Activated CD4-positive, alpha-beta memory T cell treated with anti-CD3 and anti-CD28 coated beads, Interleukin-2, amount 10 ng/mL, durations not matched to agents 7 days and 5 days (primary cell): ENCODE measurements at regions not wholly inside any gene's neighbourhood (a gene's known extent, or its start where the extent isn't known, plus 50 kb on each side); places are given as distances from the start of the nearest gene placed in this dataset.

ENCODE experiments used
- CTCF ChIA-PET: fragments of 350-600 bp; sonication (Branson Sonifier 250); formaldehyde crosslinking; loops from one replicate; lab custom pipeline; 2021; ENCODE audit warnings: antibody characterized with exemption, inconsistent platforms; lab: Charles Lee
- POLR2A ChIA-PET: fragments of 350-600 bp; sonication (Branson Sonifier 250); formaldehyde crosslinking; loops from one replicate; lab custom pipeline; 2021; ENCODE audit warnings: antibody characterized with exemption; lab: Charles Lee
- DNase-seq: peaks from one replicate; pipeline ENCODE4 v3.0.0-alpha.2; 2020
- H3K27ac Mint-ChIP-seq: one replicate; pipeline ENCODE4 v1.8.0; 2021; ENCODE audit warnings: mild to moderate bottlenecking, mixed read lengths
- H3K27me3 Mint-ChIP-seq: one replicate; pipeline ENCODE4 v1.8.0; 2021; ENCODE audit warnings: mixed read lengths
- H3K36me3 Mint-ChIP-seq: one replicate; pipeline ENCODE4 v1.8.0; 2021; ENCODE audit warnings: low read depth, mixed read lengths
- H3K4me1 Mint-ChIP-seq: one replicate; pipeline ENCODE4 v1.8.0; 2021; ENCODE audit warnings: mixed read lengths
- H3K4me3 Mint-ChIP-seq: one replicate; pipeline ENCODE4 v1.8.0; 2021; ENCODE audit warnings: mild to moderate bottlenecking, mixed read lengths
- H3K9me3 Mint-ChIP-seq: one replicate; pipeline ENCODE4 v1.8.0; 2021; ENCODE audit warnings: mixed read lengths

DNA sequence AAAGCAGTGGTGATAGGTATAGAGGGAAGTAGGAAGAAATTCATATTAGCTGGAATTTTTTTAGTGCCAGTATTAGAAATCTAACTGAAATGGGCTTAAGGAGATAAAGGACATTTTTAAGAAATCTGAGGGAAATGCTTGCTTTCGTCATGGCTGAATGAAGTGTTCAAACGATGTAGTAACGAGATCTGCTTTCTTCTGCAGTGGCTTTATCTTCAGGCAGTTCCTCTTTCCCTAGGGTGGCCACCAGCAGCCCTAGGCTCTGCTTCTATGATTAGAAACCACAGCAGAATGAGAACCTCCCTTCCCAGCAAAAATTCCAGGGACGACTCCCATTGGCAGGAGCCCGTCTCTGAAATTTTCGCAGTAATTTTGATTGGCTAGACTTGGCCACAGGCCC, 163.9 kb upstream of the FRMD6 start:
- H3K9me3 Mint-ChIP-seq: no peaks in the 10 kb centered on the region
- CTCF ChIA-PET: no interaction called here
- no peaks in the 10 kb centered on the region for H3K4me1 Mint-ChIP-seq
- DNase-seq: no peak
- no peak overlapping the region for H3K27ac Mint-ChIP-seq
- no peak overlapping the region for H3K4me3 Mint-ChIP-seq
- H3K36me3 Mint-ChIP-seq: no peaks in the 10 kb centered on the region
- peaks cover 3% of the 10 kb centered on the region for H3K27me3 Mint-ChIP-seq
- POLR2A ChIA-PET: no interaction called here

DNA sequence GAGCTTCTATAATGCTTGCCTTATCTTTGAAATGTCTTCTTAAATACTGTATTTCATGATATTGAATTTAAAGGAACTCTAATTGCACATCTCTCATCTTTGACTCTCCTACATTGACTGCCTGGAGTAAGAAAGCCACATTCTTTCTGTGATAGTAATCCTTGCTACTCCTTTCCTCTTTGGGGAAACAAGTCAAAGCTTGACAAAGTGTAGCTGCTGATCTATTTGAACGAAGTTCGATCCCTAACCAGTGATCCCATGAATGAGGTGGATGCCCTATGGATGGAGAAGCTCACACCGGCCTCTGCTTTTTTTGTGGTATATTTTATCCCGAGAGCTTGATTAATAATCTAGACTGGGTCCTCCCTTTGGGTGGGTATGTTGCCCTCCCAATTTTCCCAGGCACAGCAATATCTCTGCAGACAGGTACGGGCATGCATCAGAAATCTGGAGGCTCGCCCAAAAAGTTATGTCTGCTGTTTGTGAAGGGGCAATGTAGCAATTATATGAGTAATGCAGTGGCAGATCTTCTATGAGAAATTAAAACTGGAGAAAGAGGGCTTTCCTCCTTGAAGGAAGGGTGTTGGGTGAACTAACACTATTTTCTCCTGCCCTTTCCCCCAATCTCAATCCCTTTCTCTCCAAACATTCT, 163.0 kb upstream of the FRMD6 start:
- H3K4me1 Mint-ChIP-seq: no peaks in the 10 kb centered on the region
- H3K36me3 Mint-ChIP-seq: no peaks in the 10 kb centered on the region
- H3K27ac Mint-ChIP-seq: no peak overlapping the region
- H3K4me3 Mint-ChIP-seq: no peak overlapping the region
- DNase-seq: no peak
- CTCF ChIA-PET: no interaction called here
- peaks cover 4% of the 10 kb centered on the region for H3K27me3 Mint-ChIP-seq
- H3K9me3 Mint-ChIP-seq: no peaks in the 10 kb centered on the region
- POLR2A ChIA-PET: no interaction called here

DNA sequence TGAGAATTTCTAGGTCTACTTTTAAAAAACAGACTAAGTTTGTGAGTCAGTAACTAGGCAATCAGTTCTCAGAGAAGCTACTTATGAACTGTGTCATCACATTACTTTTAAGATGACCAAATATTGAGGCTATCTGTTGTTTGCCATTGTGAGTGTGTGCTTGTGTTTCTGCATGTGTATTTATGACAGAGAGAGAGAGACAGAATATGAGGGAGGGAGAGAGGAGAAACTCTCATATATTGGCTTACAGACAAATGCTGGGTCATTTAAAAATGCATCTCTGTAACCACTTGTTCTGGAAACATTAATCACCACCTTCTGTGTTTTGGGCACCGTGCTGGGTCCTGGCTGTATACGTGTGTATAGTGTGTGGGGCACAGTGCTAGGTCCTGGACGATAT, 161.5 kb upstream of the FRMD6 start:
- H3K4me1 Mint-ChIP-seq: no peaks in the 10 kb centered on the region
- H3K36me3 Mint-ChIP-seq: no peaks in the 10 kb centered on the region
- no peaks in the 10 kb centered on the region for H3K9me3 Mint-ChIP-seq
- H3K27me3 Mint-ChIP-seq: peaks cover 7% of the 10 kb centered on the region
- CTCF ChIA-PET: no interaction called here
- H3K27ac Mint-ChIP-seq: no peak overlapping the region
- DNase-seq: no peak
- no peak overlapping the region for H3K4me3 Mint-ChIP-seq
- POLR2A ChIA-PET: no interaction called here

DNA sequence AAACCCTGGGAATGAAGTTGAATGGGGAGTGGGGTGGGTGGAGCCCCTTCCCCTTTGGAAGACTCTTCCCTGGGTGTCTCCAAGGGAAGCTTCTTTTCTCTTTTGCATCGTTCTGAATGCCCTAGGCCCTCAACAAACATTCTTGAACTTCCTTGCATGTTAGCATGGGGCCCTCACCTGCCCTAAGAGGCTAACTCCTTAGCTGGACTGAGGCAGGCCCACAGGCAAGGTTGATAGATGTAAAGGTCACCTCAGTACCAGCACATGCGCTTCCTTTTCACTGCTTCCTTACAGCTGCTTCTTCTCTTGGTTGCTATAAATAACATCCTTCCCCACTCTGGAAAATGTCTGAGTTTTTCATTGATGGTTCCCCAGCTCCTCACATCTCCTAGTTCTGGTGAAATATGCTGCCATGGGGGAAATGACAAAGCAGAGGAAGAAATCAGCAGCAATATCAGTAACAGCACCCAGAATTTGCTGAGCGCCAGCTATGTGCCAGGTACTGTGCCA, 160.6 kb upstream of the FRMD6 start:
- Mint-ChIP-seq H3K27me3 (peaks cover 7% of the 10 kb centered on the region), H3K9me3 (no peaks in the 10 kb centered on the region), H3K36me3 (no peaks in the 10 kb centered on the region), H3K27ac (no peak overlapping the region), H3K4me1 (no peaks in the 10 kb centered on the region), H3K4me3 (no peak overlapping the region)
- no peak for DNase-seq
- ChIA-PET POLR2A (no interaction called here), CTCF (no interaction called here)

DNA sequence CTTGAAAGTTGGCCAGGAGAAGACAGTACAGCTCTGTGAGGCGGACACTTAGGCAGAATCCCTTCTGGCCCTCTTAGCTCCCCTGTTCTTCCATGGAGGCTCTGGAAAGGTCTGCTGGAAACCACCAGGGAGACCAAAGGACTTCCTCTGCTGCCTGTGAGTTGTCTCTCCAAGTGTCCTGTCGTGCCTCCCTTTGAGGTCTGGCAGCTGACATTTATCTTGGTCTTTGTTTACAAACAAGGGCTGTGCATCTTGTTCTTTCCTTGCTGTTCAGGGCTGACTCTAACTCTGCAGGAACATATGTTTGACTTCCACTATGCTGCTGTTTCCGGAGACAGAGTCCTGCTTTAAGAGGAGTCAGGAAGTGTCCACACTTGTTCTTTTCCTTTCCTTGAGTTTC, 159.9 kb upstream of the FRMD6 start:
- no peak for DNase-seq
- H3K36me3 Mint-ChIP-seq: no peaks in the 10 kb centered on the region
- H3K9me3 Mint-ChIP-seq: no peaks in the 10 kb centered on the region
- H3K4me3 Mint-ChIP-seq: no peak overlapping the region
- ChIA-PET CTCF (no interaction called here), POLR2A (no interaction called here)
- peaks cover 7% of the 10 kb centered on the region for H3K27me3 Mint-ChIP-seq
- no peak overlapping the region for H3K27ac Mint-ChIP-seq
- H3K4me1 Mint-ChIP-seq: no peaks in the 10 kb centered on the region

DNA sequence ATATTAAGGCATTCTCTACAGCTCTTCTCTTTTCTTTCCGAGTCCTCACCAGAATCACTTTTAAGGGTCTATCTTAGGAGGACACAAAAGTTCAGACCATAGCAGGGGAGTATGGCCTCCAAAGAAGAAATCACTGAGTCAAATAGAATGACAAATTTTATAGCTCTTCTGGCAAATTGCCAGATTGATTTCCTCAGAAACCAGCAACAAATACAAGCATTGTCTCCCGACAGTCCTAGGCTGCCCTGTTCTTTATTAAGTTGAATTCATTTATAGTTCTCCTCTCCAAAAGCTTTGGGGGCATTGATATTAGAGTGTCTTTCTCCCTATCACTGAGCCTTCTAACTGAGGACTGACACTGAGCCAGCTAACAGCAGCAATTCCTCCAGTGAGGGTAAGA, 156.4 kb upstream of the FRMD6 start:
- Mint-ChIP-seq H3K36me3 (no peaks in the 10 kb centered on the region), H3K4me3 (no peak overlapping the region), H3K27ac (no peak overlapping the region), H3K9me3 (no peaks in the 10 kb centered on the region), H3K27me3 (peaks cover 4% of the 10 kb centered on the region), H3K4me1 (no peaks in the 10 kb centered on the region)
- DNase-seq: no peak
- POLR2A ChIA-PET: no interaction called here
- CTCF ChIA-PET: no interaction called here

DNA sequence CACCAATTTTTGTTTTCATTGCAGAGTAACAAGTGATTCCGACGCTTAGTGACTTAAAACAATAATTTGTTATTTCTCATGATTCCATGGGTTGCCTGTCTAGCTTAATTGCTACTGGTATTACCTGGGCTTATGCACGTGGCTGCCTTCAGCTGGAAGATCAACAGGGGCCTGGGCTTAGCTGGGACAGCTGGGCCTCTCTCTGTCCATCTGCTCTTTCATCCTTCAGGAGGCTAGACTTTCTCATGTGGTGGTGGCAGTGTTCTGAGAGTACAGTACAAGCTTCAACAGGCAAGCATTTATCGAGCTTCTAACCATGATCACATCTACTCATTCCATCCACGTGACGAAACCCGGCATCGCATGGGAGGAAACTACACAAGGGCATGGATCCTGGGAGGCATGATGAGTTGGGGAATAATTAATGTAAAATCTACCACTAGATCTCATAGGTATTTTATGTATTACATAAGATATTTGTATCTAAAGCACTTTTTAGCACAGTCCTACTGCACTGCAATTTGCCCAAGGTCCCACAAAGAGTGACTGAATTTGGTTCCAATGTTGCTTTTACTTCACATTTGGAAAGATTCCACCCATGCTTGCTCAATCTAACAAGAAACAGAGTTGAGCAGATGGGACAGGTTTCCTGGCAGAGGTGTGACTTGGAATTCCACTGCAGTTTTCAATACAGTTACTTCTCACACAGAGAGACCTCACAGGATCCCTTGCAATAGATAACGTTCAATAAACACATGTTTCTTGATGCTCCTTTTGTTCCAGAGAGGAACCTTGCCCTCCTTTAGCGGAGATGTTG, 153.1 kb upstream of the FRMD6 start:
- H3K27ac Mint-ChIP-seq: no peak overlapping the region
- H3K4me3 Mint-ChIP-seq: no peak overlapping the region
- DNase-seq: no peak
- H3K4me1 Mint-ChIP-seq: no peaks in the 10 kb centered on the region
- CTCF ChIA-PET: no interaction called here
- no peaks in the 10 kb centered on the region for H3K36me3 Mint-ChIP-seq
- POLR2A ChIA-PET: no interaction called here
- H3K27me3 Mint-ChIP-seq: peaks cover 11% of the 10 kb centered on the region
- H3K9me3 Mint-ChIP-seq: no peaks in the 10 kb centered on the region

DNA sequence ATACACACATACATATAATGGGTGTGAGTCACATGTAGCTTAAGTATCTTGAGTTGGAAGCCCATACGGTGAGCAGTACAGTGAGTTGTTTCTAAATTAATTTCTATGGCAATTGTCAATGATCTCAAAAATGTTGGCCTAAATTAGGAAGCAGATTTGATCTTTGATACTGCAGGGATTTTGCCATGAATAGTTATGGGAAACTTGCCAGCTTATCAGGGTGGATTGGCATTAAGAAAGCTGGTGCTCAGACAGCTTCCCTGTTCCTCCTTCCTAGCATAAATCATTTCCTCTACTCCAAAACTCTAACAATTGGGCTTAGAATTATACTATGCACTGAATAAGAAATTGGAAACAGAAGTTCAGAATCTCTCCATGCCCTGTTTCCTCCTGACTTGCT, 150.9 kb upstream of the FRMD6 start:
- DNase-seq: no peak
- CTCF ChIA-PET: no interaction called here
- Mint-ChIP-seq H3K27ac (no peak overlapping the region), H3K9me3 (no peaks in the 10 kb centered on the region), H3K36me3 (no peaks in the 10 kb centered on the region), H3K4me3 (no peak overlapping the region), H3K4me1 (no peaks in the 10 kb centered on the region), H3K27me3 (peaks cover 11% of the 10 kb centered on the region)
- POLR2A ChIA-PET: no interaction called here

DNA sequence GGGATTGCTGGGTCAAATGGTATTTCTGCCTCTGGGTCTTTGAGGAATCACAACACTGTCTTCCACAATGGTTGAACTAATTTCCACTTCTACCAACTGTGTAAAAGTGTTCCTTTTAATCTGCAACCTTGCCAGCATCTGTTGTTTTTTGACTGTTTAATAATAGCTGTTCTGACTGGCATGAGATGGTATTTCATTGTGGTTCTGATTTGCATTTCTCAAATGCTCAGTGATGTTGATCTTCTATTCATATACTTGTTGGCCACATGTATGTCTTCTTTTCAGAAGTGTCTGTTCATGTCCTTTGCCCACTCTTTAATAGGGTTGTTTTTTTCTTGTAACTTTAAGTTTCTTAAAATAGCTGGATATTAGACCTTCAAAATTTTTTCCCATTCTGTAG, 150.0 kb upstream of the FRMD6 start:
- H3K9me3 Mint-ChIP-seq: no peaks in the 10 kb centered on the region
- no peak overlapping the region for H3K4me3 Mint-ChIP-seq
- no peaks in the 10 kb centered on the region for H3K36me3 Mint-ChIP-seq
- CTCF ChIA-PET: no interaction called here
- no peak for DNase-seq
- peaks cover 16% of the 10 kb centered on the region for H3K27me3 Mint-ChIP-seq
- H3K27ac Mint-ChIP-seq: no peak overlapping the region
- no peaks in the 10 kb centered on the region for H3K4me1 Mint-ChIP-seq
- POLR2A ChIA-PET: no interaction called here

DNA sequence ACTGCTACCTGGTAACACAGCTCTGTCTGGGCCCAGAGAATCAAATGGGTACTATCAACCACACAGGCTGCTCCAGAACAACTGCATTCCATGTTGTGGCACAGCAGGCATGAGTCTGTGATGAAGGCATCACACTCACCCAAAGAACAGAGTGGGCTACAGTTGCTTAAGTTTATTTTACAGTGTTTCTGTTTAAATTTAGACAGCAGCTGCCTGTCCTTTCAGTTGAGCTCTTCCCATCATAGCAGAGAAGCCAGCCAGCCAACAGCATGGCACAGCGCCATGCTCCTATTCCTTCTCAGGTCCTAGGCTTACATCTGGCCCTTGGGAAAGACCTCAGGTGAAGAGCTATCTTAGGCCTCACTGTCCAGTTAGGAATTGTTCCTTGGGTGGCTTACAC, 147.0 kb upstream of the FRMD6 start:
- H3K4me3 Mint-ChIP-seq: no peak overlapping the region
- no peaks in the 10 kb centered on the region for H3K4me1 Mint-ChIP-seq
- H3K9me3 Mint-ChIP-seq: no peaks in the 10 kb centered on the region
- no peaks in the 10 kb centered on the region for H3K36me3 Mint-ChIP-seq
- no peak for DNase-seq
- H3K27me3 Mint-ChIP-seq: peaks cover 16% of the 10 kb centered on the region
- H3K27ac Mint-ChIP-seq: no peak overlapping the region
- ChIA-PET POLR2A (no interaction called here), CTCF (interaction anchor here (1.1 kb wide), 1 partner anchor 11 kb away, joined by 3 read pairs; no protein-coding TSS in a partner anchor)

DNA sequence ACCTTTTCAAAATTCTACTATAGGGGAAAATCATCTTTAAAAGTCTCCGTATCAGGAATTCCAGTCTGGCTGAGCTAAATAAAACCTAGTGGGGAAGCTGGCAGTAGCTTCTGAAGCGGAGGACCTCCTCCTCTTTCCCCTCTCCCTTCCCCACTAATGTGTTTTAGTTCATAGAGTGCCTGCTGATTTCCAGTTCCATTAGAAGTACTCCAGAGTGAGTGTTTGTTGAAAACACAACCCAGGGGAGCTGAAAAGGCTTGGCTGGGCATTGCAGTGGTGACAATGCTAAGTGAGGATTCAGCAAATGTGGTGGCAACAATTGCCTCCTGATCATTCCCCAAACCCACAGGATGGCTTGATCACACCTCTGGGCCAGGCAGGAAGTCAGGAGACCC, 144.2 kb upstream of the FRMD6 start:
- Mint-ChIP-seq H3K27me3 (peaks cover 12% of the 10 kb centered on the region), H3K9me3 (no peaks in the 10 kb centered on the region)
- CTCF ChIA-PET: no interaction called here

DNA sequence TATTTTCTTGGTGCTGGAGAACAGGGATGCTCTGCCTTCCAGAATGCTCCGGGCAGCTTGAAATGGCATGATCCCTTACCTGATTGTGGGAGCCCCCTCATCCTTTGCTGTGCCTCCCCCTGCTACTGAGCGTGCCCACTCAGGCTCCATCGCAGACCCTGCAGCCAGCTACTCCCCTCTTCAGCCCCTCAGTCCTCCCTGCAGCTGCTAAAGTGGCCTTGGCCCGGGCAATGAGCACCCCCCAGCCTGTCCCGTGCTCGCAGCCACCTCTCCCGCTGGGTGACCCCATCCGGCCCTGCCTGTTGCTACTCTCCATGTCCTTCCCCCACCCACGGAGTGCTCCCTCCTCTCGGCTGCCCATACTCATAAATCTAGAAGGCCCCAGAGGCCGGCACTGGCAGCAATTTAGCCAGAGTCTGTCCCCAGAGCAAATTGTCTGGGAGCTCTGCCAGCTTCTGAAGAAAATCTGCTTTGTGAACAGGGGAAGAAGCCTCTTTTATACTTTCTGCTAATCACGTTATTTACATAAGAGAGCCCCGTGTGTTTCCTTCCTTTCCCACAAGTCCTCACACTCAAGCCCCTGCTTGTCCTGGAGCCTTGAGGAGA, 143.7 kb upstream of the FRMD6 start:
- H3K4me1 Mint-ChIP-seq: no peaks in the 10 kb centered on the region
- no peak for DNase-seq
- H3K4me3 Mint-ChIP-seq: no peak overlapping the region
- H3K9me3 Mint-ChIP-seq: no peaks in the 10 kb centered on the region
- ChIA-PET POLR2A (no interaction called here), CTCF (no interaction called here)
- no peak overlapping the region for H3K27ac Mint-ChIP-seq
- H3K27me3 Mint-ChIP-seq: peaks cover 9% of the 10 kb centered on the region
- no peaks in the 10 kb centered on the region for H3K36me3 Mint-ChIP-seq

More for the DNA sequence above, 144.2 kb upstream of the FRMD6 start:
- Mint-ChIP-seq H3K36me3 (no peaks in the 10 kb centered on the region), H3K27ac (no peak overlapping the region), H3K4me1 (no peaks in the 10 kb centered on the region), H3K4me3 (no peak overlapping the region)
- POLR2A ChIA-PET: no interaction called here
- DNase-seq: no peak

DNA sequence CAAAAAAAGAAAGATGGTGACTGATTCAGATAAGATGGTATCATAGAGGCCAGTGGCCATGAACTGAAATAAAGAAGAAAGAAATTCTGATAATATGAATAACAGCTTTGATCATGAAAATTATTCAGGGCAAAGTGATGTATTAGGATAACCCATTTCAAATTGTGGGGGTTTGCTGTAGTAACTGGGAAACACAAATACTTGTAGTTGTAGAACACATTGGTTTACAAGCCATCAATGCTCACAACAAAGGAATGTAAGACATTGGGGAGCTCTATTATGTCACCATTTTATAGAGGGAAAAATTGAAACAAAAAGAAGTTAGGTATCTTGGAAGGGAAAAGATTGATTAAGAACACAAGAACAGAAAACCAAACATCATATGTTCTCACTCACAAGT, 140.4 kb upstream of the FRMD6 start:
- no peaks in the 10 kb centered on the region for H3K4me1 Mint-ChIP-seq

More for the DNA sequence above, 140.4 kb upstream of the FRMD6 start:
- Mint-ChIP-seq H3K4me3 (no peak overlapping the region), H3K9me3 (no peaks in the 10 kb centered on the region), H3K27ac (no peak overlapping the region), H3K36me3 (no peaks in the 10 kb centered on the region), H3K27me3 (peaks cover 2% of the 10 kb centered on the region)
- no peak for DNase-seq
- ChIA-PET CTCF (no interaction called here), POLR2A (no interaction called here)
